ENCODE measurements at regions not wholly inside any gene's neighbourhood (a gene's known extent, or its start where the extent isn't known, plus 50 kb on each side); places are given as distances from the start of the nearest gene placed in this dataset.

- TF ChIP-seq CTCF (conservative IDR thresholded peaks at IDR 0.05) (no peak), ZFX (IDR thresholded peaks at IDR 0.05) (no peak)
Observed at GRCh38 chr16:72357910-72358309, 186.0 kb upstream of the PMFBP1 start.

Measured in C4-2B (cell line).